ENCODE measurements at regions not wholly inside any gene's neighbourhood (a gene's known extent, or its start where the extent isn't known, plus 50 kb on each side); places are given as distances from the start of the nearest gene placed in this dataset.

GRCh38 chr5:6235726-6236125 is 142.6 kb downstream of the MED10 start:
- FAIRE-seq: no peak

GRCh38 chr5:6228257-6229250 is 149.8 kb downstream of the MED10 start:
- no peak for FAIRE-seq

- no peak for FAIRE-seq
Observed at GRCh38 chr5:6225121-6225607, 153.2 kb downstream of the MED10 start.

GRCh38 chr5:6224406-6224805 is 153.9 kb downstream of the MED10 start:
- FAIRE-seq: no peak

- FAIRE-seq: no peak
Observed at GRCh38 chr5:6222899-6223298, 155.4 kb downstream of the MED10 start.

GRCh38 chr5:6222121-6222520 is 156.2 kb downstream of the MED10 start:
- no peak for FAIRE-seq

GRCh38 chr5:6221141-6221626 is 157.2 kb downstream of the MED10 start:
- no peak for FAIRE-seq

- FAIRE-seq: no peak
Observed at GRCh38 chr5:6220346-6221088, 157.8 kb downstream of the MED10 start.

GRCh38 chr5:6218517-6218916 is 159.8 kb downstream of the MED10 start:
- no peak for FAIRE-seq

GRCh38 chr5:6218116-6218515 is 160.2 kb downstream of the MED10 start:
- no peak for FAIRE-seq

- no peak for FAIRE-seq
Observed at GRCh38 chr5:6216471-6217075, 161.8 kb downstream of the MED10 start.

- no peak for FAIRE-seq
Observed at GRCh38 chr5:6215891-6216290, 162.5 kb downstream of the MED10 start.

- FAIRE-seq: no peak
Observed at GRCh38 chr5:6212244-6212643, 166.1 kb downstream of the MED10 start.

GRCh38 chr5:6206501-6206900 is 171.8 kb downstream of the MED10 start:
- no peak for FAIRE-seq

- FAIRE-seq: no peak
Observed at GRCh38 chr5:6202968-6203365, 175.4 kb downstream of the MED10 start.

GRCh38 chr5:6202149-6202967 is 176.0 kb downstream of the MED10 start:
- FAIRE-seq: no peak

GRCh38 chr5:6201631-6202030 is 176.7 kb downstream of the MED10 start:
- no peak for FAIRE-seq

GRCh38 chr5:6198531-6198930 is 179.8 kb downstream of the MED10 start:
- FAIRE-seq: no peak

GRCh38 chr5:6197427-6197826 is 180.9 kb downstream of the MED10 start:
- FAIRE-seq: no peak

GRCh38 chr5:6195711-6196358 is 182.5 kb downstream of the MED10 start:
- FAIRE-seq: no peak

- FAIRE-seq: no peak
Observed at GRCh38 chr5:6194906-6195612, 183.3 kb downstream of the MED10 start.
